ENCODE measurements at regions not wholly inside any gene's neighbourhood (a gene's known extent, or its start where the extent isn't known, plus 50 kb on each side); places are given as distances from the start of the nearest gene placed in this dataset.

DNA sequence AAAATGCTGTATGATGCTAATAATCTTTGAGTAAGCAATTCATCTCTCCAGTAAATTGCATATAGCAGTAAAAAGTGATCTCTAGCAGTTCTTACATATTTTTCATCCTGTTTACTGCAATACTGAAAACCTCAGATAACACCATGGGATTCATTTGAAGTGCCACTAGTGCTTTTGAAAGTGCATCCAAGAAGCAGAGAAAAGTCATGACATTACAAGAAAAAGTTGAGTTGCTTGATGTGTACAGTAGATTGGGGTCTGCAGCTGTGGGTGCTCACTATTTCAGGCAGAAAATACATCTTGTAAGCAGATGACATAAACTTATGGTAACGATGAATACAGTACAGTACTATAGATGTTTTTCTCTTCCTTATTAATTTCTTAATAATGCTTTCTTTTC lies 1984.9 kb upstream of the LRRTM1 start:
- no peaks in the 10 kb centered on the region for H3K27me3 ChIP-seq (ENCODE audit: low read depth)
- no peak overlapping the region for H3K4me3 ChIP-seq
- no peaks in the 10 kb centered on the region for H3K4me1 ChIP-seq
- ATAC-seq: no peak
- no peaks in the 10 kb centered on the region for H3K36me3 ChIP-seq
- no peak overlapping the region for H3K27ac ChIP-seq
- intact Hi-C loops (cut with DNase I): no loop called here
- no peak for DNase-seq
- TF ChIP-seq, protein P1, sequence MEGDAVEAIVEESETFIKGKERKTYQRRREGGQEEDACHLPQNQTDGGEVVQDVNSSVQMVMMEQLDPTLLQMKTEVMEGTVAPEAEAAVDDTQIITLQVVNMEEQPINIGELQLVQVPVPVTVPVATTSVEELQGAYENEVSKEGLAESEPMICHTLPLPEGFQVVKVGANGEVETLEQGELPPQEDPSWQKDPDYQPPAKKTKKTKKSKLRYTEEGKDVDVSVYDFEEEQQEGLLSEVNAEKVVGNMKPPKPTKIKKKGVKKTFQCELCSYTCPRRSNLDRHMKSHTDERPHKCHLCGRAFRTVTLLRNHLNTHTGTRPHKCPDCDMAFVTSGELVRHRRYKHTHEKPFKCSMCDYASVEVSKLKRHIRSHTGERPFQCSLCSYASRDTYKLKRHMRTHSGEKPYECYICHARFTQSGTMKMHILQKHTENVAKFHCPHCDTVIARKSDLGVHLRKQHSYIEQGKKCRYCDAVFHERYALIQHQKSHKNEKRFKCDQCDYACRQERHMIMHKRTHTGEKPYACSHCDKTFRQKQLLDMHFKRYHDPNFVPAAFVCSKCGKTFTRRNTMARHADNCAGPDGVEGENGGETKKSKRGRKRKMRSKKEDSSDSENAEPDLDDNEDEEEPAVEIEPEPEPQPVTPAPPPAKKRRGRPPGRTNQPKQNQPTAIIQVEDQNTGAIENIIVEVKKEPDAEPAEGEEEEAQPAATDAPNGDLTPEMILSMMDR (IDR thresholded peaks at IDR 0.05): no peak
- H3K9me3 ChIP-seq: no peaks in the 10 kb centered on the region

GRCh38 chr2:82283075-82283474 lies 1978.5 kb upstream of the LRRTM1 start:
- no peaks in the 10 kb centered on the region for H3K27me3 ChIP-seq (ENCODE audit: low read depth)
- TF ChIP-seq, protein P1 (IDR thresholded peaks at IDR 0.05): no peak
- no peak overlapping the region for H3K4me3 ChIP-seq
- H3K36me3 ChIP-seq: no peaks in the 10 kb centered on the region
- H3K9me3 ChIP-seq: no peaks in the 10 kb centered on the region
- intact Hi-C loops (cut with DNase I): no loop called here
- ATAC-seq: no peak
- no peaks in the 10 kb centered on the region for H3K4me1 ChIP-seq
- no peak for DNase-seq
- no peak overlapping the region for H3K27ac ChIP-seq

- H3K9me3 ChIP-seq: no peaks in the 10 kb centered on the region
Measured at GRCh38 chr2:82282111-82282882, 1977.7 kb upstream of the LRRTM1 start.

GRCh38 chr2:82279367-82279766 lies 1974.8 kb upstream of the LRRTM1 start:
- Histone ChIP-seq H3K27me3 (ENCODE audit: low read depth) (no peaks in the 10 kb centered on the region), H3K9me3 (no peaks in the 10 kb centered on the region), H3K4me1 (no peaks in the 10 kb centered on the region), H3K27ac (no peak overlapping the region), H3K4me3 (no peak overlapping the region), H3K36me3 (no peaks in the 10 kb centered on the region)
- TF ChIP-seq, protein P1 (IDR thresholded peaks at IDR 0.05): no peak
- intact Hi-C loops (cut with DNase I): no loop called here
- ATAC-seq: no peak
- DNase-seq: no peak

More at GRCh38 chr2:82282111-82282882, 1977.7 kb upstream of the LRRTM1 start:
- DNase-seq: no peak
- Histone ChIP-seq H3K36me3 (no peaks in the 10 kb centered on the region), H3K4me3 (no peak overlapping the region), H3K27ac (no peak overlapping the region), H3K4me1 (no peaks in the 10 kb centered on the region), H3K27me3 (ENCODE audit: low read depth) (no peaks in the 10 kb centered on the region)
- intact Hi-C loops (cut with DNase I): no loop called here
- ATAC-seq: no peak
- TF ChIP-seq, protein P1 (IDR thresholded peaks at IDR 0.05): no peak

GRCh38 chr2:82278416-82278815 lies 1973.9 kb upstream of the LRRTM1 start:
- ATAC-seq (no peak), DNase-seq (no peak)
- Histone ChIP-seq H3K4me3 (no peak overlapping the region), H3K27ac (no peak overlapping the region), H3K27me3 (ENCODE audit: low read depth) (no peaks in the 10 kb centered on the region), H3K9me3 (no peaks in the 10 kb centered on the region), H3K36me3 (no peaks in the 10 kb centered on the region), H3K4me1 (no peaks in the 10 kb centered on the region)
- TF ChIP-seq, protein P1 (IDR thresholded peaks at IDR 0.05): no peak
- intact Hi-C loops (cut with DNase I): no loop called here
